ENCODE measurements at regions not wholly inside any gene's neighbourhood (a gene's known extent, or its start where the extent isn't known, plus 50 kb on each side); places are given as distances from the start of the nearest gene placed in this dataset.

DNA sequence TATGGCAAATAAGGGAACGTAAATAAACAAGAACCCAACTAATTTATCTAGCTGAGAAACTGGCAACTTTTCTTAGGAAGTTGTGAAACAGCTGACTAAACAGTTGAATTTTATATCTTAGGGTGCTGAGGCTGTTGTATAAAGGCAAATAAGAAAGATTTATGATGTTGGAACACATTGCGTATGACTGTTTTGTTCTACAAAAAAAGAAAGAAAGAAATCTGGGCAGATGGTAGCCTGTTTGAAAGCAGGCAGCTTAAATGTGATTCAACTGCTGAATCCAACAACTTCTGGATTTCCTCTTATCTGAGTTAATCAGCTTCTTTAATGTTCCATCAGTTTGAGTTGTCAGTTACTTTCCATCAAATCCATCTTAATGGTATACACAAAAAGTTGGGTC is 214.5 kb downstream of the SNX13 start:
- Histone ChIP-seq H3K4me1 (ENCODE audit: control insufficient read depth, insufficient read depth, low read length) (no peaks in the 10 kb centered on the region), H3K9me3 (ENCODE audit: control insufficient read depth, low read length) (no peaks in the 10 kb centered on the region), H3K36me3 (ENCODE audit: control insufficient read depth, insufficient read depth, low read length) (no peaks in the 10 kb centered on the region), H3K9ac (ENCODE audit: extremely low read depth, low read length, poor library complexity, severe bottlenecking) (no peak overlapping the region), H3K27me3 (ENCODE audit: control insufficient read depth, insufficient read depth, low read length, poor library complexity, severe bottlenecking) (no peaks in the 10 kb centered on the region), H3K4me3 (ENCODE audit: low read length) (no peak overlapping the region), H3K27ac (ENCODE audit: low read depth, low read length) (no peak overlapping the region)
- WGBS, 2 experiments (ENCODE audit: insufficient coverage in 1 of 2, insufficient read length in 1 of 2), result 73 to 75% methylated on average over 1 to 2 of the region's 2 CpGs
- no peak overlapping the region for H3K27ac Mint-ChIP-seq
- no peaks in the 10 kb centered on the region for H3K27me3 Mint-ChIP-seq (ENCODE audit: insufficient read depth)
- no peaks in the 10 kb centered on the region for H3K9me3 Mint-ChIP-seq
- no peak for DNase-seq
- H3K36me3 Mint-ChIP-seq (ENCODE audit: low read depth), result no peaks in the 10 kb centered on the region
- H3K4me1 Mint-ChIP-seq, result no peaks in the 10 kb centered on the region
- no peak overlapping the region for H3K4me3 Mint-ChIP-seq
- no peak for TF ChIP-seq CTCF (conservative IDR thresholded peaks at IDR 0.05)

DNA sequence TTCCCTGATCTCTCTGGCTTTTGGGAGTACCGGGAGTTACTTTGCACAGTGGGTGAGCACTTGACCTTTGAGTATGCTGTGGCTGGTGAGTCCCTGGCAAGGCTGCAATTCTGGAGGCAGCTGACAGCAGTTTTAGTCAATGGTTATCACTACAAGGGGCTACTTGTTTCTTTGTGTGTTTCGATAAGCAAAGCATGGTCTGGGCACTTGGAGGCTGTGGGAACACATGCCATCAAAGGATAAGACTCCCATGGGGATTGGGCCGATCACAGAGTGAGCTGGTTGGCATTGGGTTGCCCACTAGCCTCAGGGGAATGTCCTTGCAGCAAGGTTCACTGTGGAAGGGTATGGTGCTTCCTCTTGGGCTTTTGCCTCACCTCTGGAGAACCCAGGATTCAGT is 208.2 kb downstream of the SNX13 start:
- WGBS, 2 experiments (ENCODE audit: insufficient coverage in 1 of 2, insufficient read length in 1 of 2), result 90 to 100% methylated on average over 1 to 3 of the region's 3 CpGs
- no peaks in the 10 kb centered on the region for H3K36me3 ChIP-seq (ENCODE audit: control insufficient read depth, insufficient read depth, low read length)
- no peaks in the 10 kb centered on the region for H3K27me3 ChIP-seq (ENCODE audit: control insufficient read depth, insufficient read depth, low read length, poor library complexity, severe bottlenecking)
- no peaks in the 10 kb centered on the region for H3K4me1 Mint-ChIP-seq
- H3K4me1 ChIP-seq (ENCODE audit: control insufficient read depth, insufficient read depth, low read length), result no peaks in the 10 kb centered on the region
- no peaks in the 10 kb centered on the region for H3K27me3 Mint-ChIP-seq (ENCODE audit: insufficient read depth)
- H3K4me3 Mint-ChIP-seq, result no peak overlapping the region
- no peak overlapping the region for H3K9ac ChIP-seq (ENCODE audit: extremely low read depth, low read length, poor library complexity, severe bottlenecking)
- peaks cover 5% of the 10 kb centered on the region for H3K36me3 Mint-ChIP-seq (ENCODE audit: low read depth)
- H3K27ac Mint-ChIP-seq, result no peak overlapping the region
- no peak overlapping the region for H3K4me3 ChIP-seq (ENCODE audit: low read length)
- DNase-seq, result no peak
- no peak overlapping the region for H3K27ac ChIP-seq (ENCODE audit: low read depth, low read length)
- peaks cover 38% of the 10 kb centered on the region for H3K9me3 Mint-ChIP-seq
- peaks cover 19% of the 10 kb centered on the region for H3K9me3 ChIP-seq (ENCODE audit: control insufficient read depth, low read length)
- TF ChIP-seq CTCF (conservative IDR thresholded peaks at IDR 0.05), result no peak

Measured in endodermal cell (in vitro differentiated cells).